NCI-H524 treated with DMSO at 0.1 percent for 48 hours (cell line): ENCODE measurements at regions not wholly inside any gene's neighbourhood (a gene's known extent, or its start where the extent isn't known, plus 50 kb on each side); places are given as distances from the start of the nearest gene placed in this dataset.
"Not testable (repeated sequence)": the region's sequence is repeated elsewhere in the genome, so short reads cannot be mapped to it uniquely, and the experiment has no call there.

Experiments
- DNase-seq: peaks from one replicate; lab custom pipeline; 2025; lab: John Stamatoyannopoulos, UW

GRCh38 chr12:38159591-38160317, 156.8 kb upstream of the ALG10B start:
- no peak for DNase-seq

- no peak for DNase-seq
Observed at GRCh38 chr12:38160318-38161122, 156.1 kb upstream of the ALG10B start.

- no peak for DNase-seq
Observed at GRCh38 chr12:38161123-38162000, 155.2 kb upstream of the ALG10B start.

- no peak for DNase-seq
Observed at GRCh38 chr12:38162013-38162412, 154.6 kb upstream of the ALG10B start.

GRCh38 chr12:38162708-38163441, 153.7 kb upstream of the ALG10B start:
- no peak for DNase-seq

- DNase-seq: no peak
Observed at GRCh38 chr12:38163442-38163801, 153.2 kb upstream of the ALG10B start.

GRCh38 chr12:38166225-38166624, 150.3 kb upstream of the ALG10B start:
- no peak for DNase-seq

GRCh38 chr12:38175538-38175937, 141.0 kb upstream of the ALG10B start:
- DNase-seq: no peak

GRCh38 chr12:38183617-38184016, 133.0 kb upstream of the ALG10B start:
- not testable (repeated sequence) for DNase-seq

GRCh38 chr12:38197286-38197685, 119.3 kb upstream of the ALG10B start:
- not testable (repeated sequence) for DNase-seq

GRCh38 chr12:38201461-38202276, 114.9 kb upstream of the ALG10B start:
- DNase-seq: no peak

GRCh38 chr12:38204831-38205230, 111.7 kb upstream of the ALG10B start:
- no peak for DNase-seq

- DNase-seq: no peak
Observed at GRCh38 chr12:38222011-38222410, 94.6 kb upstream of the ALG10B start.

- not testable (repeated sequence) for DNase-seq
Observed at GRCh38 chr12:38238328-38238727, 78.2 kb upstream of the ALG10B start.

GRCh38 chr12:38253778-38254177, 62.8 kb upstream of the ALG10B start:
- DNase-seq: no peak

- peak; percentile 28 for DNase-seq
Observed at GRCh38 chr12:38258411-38258810, 58.2 kb upstream of the ALG10B start.
